ENCODE measurements at regions not wholly inside any gene's neighbourhood (a gene's known extent, or its start where the extent isn't known, plus 50 kb on each side); places are given as distances from the start of the nearest gene placed in this dataset.
A peak's percentile ranks its signal among the peaks of the same experiment; 100 is the strongest.

DNA sequence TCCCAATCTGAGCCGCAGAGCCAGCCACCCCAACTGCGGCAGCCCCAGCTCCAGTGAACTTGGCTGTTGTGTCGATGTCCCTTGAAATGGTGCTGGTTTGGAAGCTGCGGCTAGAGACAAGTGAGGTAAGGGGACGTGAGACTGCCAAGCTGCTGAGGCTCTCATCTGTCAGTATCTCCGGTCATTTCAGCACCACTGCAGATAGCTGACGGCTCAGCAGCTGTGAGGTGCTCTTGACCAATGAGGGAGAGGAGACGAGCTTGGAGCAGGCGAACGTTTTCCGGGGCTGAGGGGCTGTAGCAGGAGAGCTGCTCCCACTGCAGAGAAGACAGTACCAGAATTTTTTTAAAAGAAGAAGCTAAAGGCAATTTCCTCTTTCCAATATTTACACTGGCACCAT, 175.5 kb upstream of the CASK start:
- Histone ChIP-seq H3K79me2 (ENCODE audit: insufficient read depth) (no peaks in the 10 kb centered on the region), H3K27me3 (replicated peaks; ENCODE audit: insufficient read depth) (no peaks in the 10 kb centered on the region), H2AFZ (no peak overlapping the region), H3K9me3 (ENCODE audit: low read depth) (no peaks in the 10 kb centered on the region), H3K4me2 (ENCODE audit: unreplicated experiment) (no peak overlapping the region), H3K27ac (no peak overlapping the region), H3F3A (ENCODE audit: insufficient read depth) (peaks cover 4% of the 10 kb centered on the region; the same call in 1 of the 2 replicates), H3K4me1 (ENCODE audit: insufficient read depth) (peaks cover 5% of the 10 kb centered on the region), H3K36me3 (ENCODE audit: low read depth) (no peaks in the 10 kb centered on the region), H3K9me2 (ENCODE audit: insufficient read depth) (no peaks in the 10 kb centered on the region), H3K9ac (no peak overlapping the region), H3K4me3 (no peak overlapping the region), H4K20me1 (ENCODE audit: insufficient read depth) (no peaks in the 10 kb centered on the region)
- DNase-seq, result no peak
- TF ChIP-seq EZH2 (IDR thresholded peaks at IDR 0.05; ENCODE audit: insufficient read depth, poor library complexity, severe bottlenecking), result no peak
- no peak for TF ChIP-seq EZH2phosphoT487 (IDR thresholded peaks at IDR 0.05; ENCODE audit: insufficient read depth, low read depth)
- WGBS, 2 experiments (ENCODE audit: low coverage in 1 of 2, low lambda C conversion rate in 2 of 2, missing lambda C conversion rate in 2 of 2), result 69 to 83% methylated on average over 10 to 11 of the region's 11 CpGs
- in situ Hi-C loops (cut with MboI), result no loop called here

DNA sequence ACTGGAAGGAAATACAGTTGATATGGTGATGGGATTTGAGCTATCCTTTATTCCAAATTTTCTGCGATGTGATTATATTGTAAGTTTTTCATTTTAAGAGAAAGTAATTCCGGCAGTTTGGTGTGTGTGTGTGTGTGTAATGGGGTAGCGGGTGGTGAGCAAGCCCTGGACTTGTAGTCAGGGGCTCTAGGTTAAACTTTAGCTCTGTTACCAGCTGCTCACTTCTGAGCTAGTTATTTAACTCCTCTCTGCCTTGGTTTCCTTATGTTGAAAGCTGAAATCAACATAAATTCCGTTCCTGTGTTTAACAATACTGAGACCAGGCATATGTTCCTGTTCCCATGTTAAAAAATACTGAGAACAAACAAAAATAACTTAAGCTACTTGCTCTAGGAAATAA, 174.1 kb upstream of the CASK start:
- Histone ChIP-seq H4K20me1 (ENCODE audit: insufficient read depth) (no peaks in the 10 kb centered on the region), H3K36me3 (ENCODE audit: low read depth) (no peaks in the 10 kb centered on the region), H3K9me3 (ENCODE audit: low read depth) (no peaks in the 10 kb centered on the region), H3K79me2 (ENCODE audit: insufficient read depth) (no peaks in the 10 kb centered on the region), H3K4me3 (no peak overlapping the region), H2AFZ (no peak overlapping the region), H3K4me2 (ENCODE audit: unreplicated experiment) (no peak overlapping the region), H3K4me1 (ENCODE audit: insufficient read depth) (peaks cover 5% of the 10 kb centered on the region), H3K27me3 (replicated peaks; ENCODE audit: insufficient read depth) (no peaks in the 10 kb centered on the region), H3K9ac (no peak overlapping the region), H3K27ac (no peak overlapping the region), H3F3A (ENCODE audit: insufficient read depth) (peaks cover 4% of the 10 kb centered on the region; the same call in 1 of the 2 replicates), H3K9me2 (ENCODE audit: insufficient read depth) (no peaks in the 10 kb centered on the region)
- in situ Hi-C loops (cut with MboI), result no loop called here
- TF ChIP-seq EZH2 (IDR thresholded peaks at IDR 0.05; ENCODE audit: insufficient read depth, poor library complexity, severe bottlenecking), result no peak
- TF ChIP-seq EZH2phosphoT487 (IDR thresholded peaks at IDR 0.05; ENCODE audit: insufficient read depth, low read depth), result no peak
- DNase-seq, result no peak
- 85 to 94% methylated on average over 4 of the region's 4 CpGs for WGBS, 2 experiments (ENCODE audit: low coverage in 1 of 2, low lambda C conversion rate in 2 of 2, missing lambda C conversion rate in 2 of 2)

GRCh38 chrX:42096265-42096920, 173.0 kb upstream of the CASK start:
- 28 to 36% methylated on average over 8 to 9 of the region's 9 CpGs for WGBS, 2 experiments (ENCODE audit: low coverage in 1 of 2, low lambda C conversion rate in 2 of 2, missing lambda C conversion rate in 2 of 2)

DNA sequence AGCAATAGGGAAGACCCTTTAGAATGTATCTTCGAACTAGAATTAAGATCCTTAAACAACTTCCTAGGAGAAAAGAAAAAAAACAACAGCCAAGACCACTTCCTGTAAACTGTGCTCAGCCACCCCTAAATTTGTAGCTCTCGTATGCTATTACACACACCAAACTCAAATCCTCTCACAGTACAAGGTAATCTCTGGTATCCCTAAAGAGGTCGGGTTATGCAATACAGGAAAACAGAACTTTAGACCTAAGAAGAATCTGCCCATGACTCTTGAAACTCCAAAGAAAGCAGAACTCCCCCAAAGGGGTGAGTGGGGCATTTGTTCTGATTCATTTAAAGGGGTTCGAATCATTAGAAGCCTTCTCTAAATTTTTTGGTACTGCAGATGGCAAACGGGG, 170.9 kb upstream of the CASK start:
- Histone ChIP-seq H3K27ac (no peak overlapping the region), H2AFZ (0 out of 2 replicates have a peak overlapping the region, but pooled peaks have one; percentile 60), H4K20me1 (ENCODE audit: insufficient read depth) (no peaks in the 10 kb centered on the region), H3K4me2 (ENCODE audit: unreplicated experiment) (no peak overlapping the region), H3K9ac (no peak overlapping the region), H3K9me3 (ENCODE audit: low read depth) (no peaks in the 10 kb centered on the region), H3K4me3 (no peak overlapping the region), H3K36me3 (ENCODE audit: low read depth) (no peaks in the 10 kb centered on the region), H3K27me3 (replicated peaks; ENCODE audit: insufficient read depth) (no peaks in the 10 kb centered on the region), H3K79me2 (ENCODE audit: insufficient read depth) (no peaks in the 10 kb centered on the region), H3K4me1 (ENCODE audit: insufficient read depth) (peaks cover 5% of the 10 kb centered on the region), H3K9me2 (ENCODE audit: insufficient read depth) (no peaks in the 10 kb centered on the region), H3F3A (ENCODE audit: insufficient read depth) (peaks cover 4% of the 10 kb centered on the region; the same call in 1 of the 2 replicates)
- DNase-seq, result peak; percentile 2
- TF ChIP-seq EZH2 (IDR thresholded peaks at IDR 0.05; ENCODE audit: insufficient read depth, poor library complexity, severe bottlenecking) (no peak), EZH2phosphoT487 (IDR thresholded peaks at IDR 0.05; ENCODE audit: insufficient read depth, low read depth) (no peak)
- in situ Hi-C loops (cut with MboI), result no loop called here
- 42 to 55% methylated on average over 5 of the region's 5 CpGs for WGBS, 2 experiments (ENCODE audit: low coverage in 1 of 2, low lambda C conversion rate in 2 of 2, missing lambda C conversion rate in 2 of 2)

More at GRCh38 chrX:42096265-42096920, 173.0 kb upstream of the CASK start:
- Histone ChIP-seq H3K4me2 (ENCODE audit: unreplicated experiment) (peak overlapping the region; percentile 35), H3K4me3 (no peak overlapping the region), H3K9me2 (ENCODE audit: insufficient read depth) (no peaks in the 10 kb centered on the region), H3K9me3 (ENCODE audit: low read depth) (no peaks in the 10 kb centered on the region), H3K9ac (peak overlapping the region; percentile 43; the same call in 1 of the 2 replicates), H3F3A (ENCODE audit: insufficient read depth) (peaks cover 4% of the 10 kb centered on the region; the same call in 1 of the 2 replicates), H3K4me1 (ENCODE audit: insufficient read depth) (peaks cover 5% of the 10 kb centered on the region), H3K27ac (peak overlapping the region; percentile 82), H3K36me3 (ENCODE audit: low read depth) (no peaks in the 10 kb centered on the region), H2AFZ (0 out of 2 replicates have a peak overlapping the region, but pooled peaks have one; percentile 44), H3K79me2 (ENCODE audit: insufficient read depth) (no peaks in the 10 kb centered on the region), H4K20me1 (ENCODE audit: insufficient read depth) (no peaks in the 10 kb centered on the region), H3K27me3 (replicated peaks; ENCODE audit: insufficient read depth) (no peaks in the 10 kb centered on the region)
- DNase-seq, result peak; percentile 85
- in situ Hi-C loops (cut with MboI), result no loop called here
- TF ChIP-seq EZH2phosphoT487 (IDR thresholded peaks at IDR 0.05; ENCODE audit: insufficient read depth, low read depth), result no peak
- no peak for TF ChIP-seq EZH2 (IDR thresholded peaks at IDR 0.05; ENCODE audit: insufficient read depth, poor library complexity, severe bottlenecking)

Measured in GM23248 (cell line).